ENCODE measurements at regions not wholly inside any gene's neighbourhood (a gene's known extent, or its start where the extent isn't known, plus 50 kb on each side); places are given as distances from the start of the nearest gene placed in this dataset.

DNA sequence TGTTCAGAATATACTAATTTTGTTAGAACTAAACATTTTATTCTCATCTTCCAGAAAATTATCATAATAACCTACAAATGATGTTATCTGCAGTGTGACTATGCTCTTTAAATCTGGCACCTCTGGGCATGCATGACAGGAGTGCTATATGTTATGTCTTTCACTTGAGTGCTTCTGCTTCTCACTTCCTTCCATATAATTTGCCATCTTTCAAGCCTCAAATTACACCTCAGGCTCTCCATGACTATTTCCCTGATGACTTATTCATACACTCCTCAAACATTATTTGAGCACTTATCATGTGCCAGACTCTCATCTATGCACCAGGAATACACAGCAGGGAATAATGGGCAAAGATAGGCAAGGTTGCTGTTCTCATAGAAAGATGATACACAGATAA is 219.3 kb upstream of the POU2AF2 start:
- H3K27me3 Mint-ChIP-seq (ENCODE audit: low read depth) = no peaks in the 10 kb centered on the region
- CTCF ChIA-PET = no interaction called here
- no peak overlapping the region for H3K4me3 Mint-ChIP-seq
- POLR2A ChIA-PET = no interaction called here
- DNase-seq (ENCODE audit: low spot score) (no peak), ATAC-seq (no peak)
- peaks cover 22% of the 10 kb centered on the region for H3K9me3 Mint-ChIP-seq
- no peak overlapping the region for H3K27ac Mint-ChIP-seq
- H3K36me3 Mint-ChIP-seq = no peaks in the 10 kb centered on the region
- TF ChIP-seq MXD4 (CRISPR knock-in tag; IDR thresholded peaks at IDR 0.05; ENCODE audit: borderline replicate concordance) = no peak
- TF ChIP-seq, protein P1, sequence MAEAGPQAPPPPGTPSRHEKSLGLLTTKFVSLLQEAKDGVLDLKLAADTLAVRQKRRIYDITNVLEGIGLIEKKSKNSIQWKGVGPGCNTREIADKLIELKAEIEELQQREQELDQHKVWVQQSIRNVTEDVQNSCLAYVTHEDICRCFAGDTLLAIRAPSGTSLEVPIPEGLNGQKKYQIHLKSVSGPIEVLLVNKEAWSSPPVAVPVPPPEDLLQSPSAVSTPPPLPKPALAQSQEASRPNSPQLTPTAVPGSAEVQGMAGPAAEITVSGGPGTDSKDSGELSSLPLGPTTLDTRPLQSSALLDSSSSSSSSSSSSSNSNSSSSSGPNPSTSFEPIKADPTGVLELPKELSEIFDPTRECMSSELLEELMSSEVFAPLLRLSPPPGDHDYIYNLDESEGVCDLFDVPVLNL (CRISPR knock-in tag; IDR thresholded peaks at IDR 0.05; ENCODE audit: borderline replicate concordance, low read depth) = no peak
- TF ChIP-seq, protein P2, sequence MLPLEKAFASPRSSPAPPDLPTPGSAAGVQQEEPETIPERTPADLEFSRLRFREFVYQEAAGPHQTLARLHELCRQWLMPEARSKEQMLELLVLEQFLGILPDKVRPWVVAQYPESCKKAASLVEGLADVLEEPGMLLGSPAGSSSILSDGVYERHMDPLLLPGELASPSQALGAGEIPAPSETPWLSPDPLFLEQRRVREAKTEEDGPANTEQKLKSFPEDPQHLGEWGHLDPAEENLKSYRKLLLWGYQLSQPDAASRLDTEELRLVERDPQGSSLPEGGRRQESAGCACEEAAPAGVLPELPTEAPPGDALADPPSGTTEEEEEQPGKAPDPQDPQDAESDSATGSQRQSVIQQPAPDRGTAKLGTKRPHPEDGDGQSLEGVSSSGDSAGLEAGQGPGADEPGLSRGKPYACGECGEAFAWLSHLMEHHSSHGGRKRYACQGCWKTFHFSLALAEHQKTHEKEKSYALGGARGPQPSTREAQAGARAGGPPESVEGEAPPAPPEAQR (CRISPR knock-in tag; IDR thresholded peaks at IDR 0.05) = no peak
- no peak for TF ChIP-seq RORB (CRISPR knock-in tag; IDR thresholded peaks at IDR 0.05)
- TF ChIP-seq, protein P3, sequence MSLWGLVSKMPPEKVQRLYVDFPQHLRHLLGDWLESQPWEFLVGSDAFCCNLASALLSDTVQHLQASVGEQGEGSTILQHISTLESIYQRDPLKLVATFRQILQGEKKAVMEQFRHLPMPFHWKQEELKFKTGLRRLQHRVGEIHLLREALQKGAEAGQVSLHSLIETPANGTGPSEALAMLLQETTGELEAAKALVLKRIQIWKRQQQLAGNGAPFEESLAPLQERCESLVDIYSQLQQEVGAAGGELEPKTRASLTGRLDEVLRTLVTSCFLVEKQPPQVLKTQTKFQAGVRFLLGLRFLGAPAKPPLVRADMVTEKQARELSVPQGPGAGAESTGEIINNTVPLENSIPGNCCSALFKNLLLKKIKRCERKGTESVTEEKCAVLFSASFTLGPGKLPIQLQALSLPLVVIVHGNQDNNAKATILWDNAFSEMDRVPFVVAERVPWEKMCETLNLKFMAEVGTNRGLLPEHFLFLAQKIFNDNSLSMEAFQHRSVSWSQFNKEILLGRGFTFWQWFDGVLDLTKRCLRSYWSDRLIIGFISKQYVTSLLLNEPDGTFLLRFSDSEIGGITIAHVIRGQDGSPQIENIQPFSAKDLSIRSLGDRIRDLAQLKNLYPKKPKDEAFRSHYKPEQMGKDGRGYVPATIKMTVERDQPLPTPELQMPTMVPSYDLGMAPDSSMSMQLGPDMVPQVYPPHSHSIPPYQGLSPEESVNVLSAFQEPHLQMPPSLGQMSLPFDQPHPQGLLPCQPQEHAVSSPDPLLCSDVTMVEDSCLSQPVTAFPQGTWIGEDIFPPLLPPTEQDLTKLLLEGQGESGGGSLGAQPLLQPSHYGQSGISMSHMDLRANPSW (CRISPR knock-in tag; conservative IDR thresholded peaks at IDR 0.05; ENCODE audit: low read depth) = no peak
- no peak for TF ChIP-seq JAZF1 (CRISPR knock-in tag; IDR thresholded peaks at IDR 0.05)
- TF ChIP-seq, protein P4, sequence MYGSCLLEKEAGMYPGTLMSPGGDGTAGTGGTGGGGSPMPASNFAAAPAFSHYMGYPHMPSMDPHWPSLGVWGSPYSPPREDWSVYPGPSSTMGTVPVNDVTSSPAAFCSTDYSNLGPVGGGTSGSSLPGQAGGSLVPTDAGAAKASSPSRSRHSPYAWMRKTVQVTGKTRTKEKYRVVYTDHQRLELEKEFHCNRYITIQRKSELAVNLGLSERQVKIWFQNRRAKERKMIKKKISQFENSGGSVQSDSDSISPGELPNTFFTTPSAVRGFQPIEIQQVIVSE (CRISPR knock-in tag; IDR thresholded peaks at IDR 0.05; ENCODE audit: borderline replicate concordance) = no peak
- no peak for TF ChIP-seq NFE2L1 (CRISPR knock-in tag; IDR thresholded peaks at IDR 0.05)
- no peak for TF ChIP-seq ZNF416 (CRISPR knock-in tag; IDR thresholded peaks at IDR 0.05)
- peaks cover 4% of the 10 kb centered on the region; the same call in 1 of the 2 replicates for H3K4me1 Mint-ChIP-seq

DNA sequence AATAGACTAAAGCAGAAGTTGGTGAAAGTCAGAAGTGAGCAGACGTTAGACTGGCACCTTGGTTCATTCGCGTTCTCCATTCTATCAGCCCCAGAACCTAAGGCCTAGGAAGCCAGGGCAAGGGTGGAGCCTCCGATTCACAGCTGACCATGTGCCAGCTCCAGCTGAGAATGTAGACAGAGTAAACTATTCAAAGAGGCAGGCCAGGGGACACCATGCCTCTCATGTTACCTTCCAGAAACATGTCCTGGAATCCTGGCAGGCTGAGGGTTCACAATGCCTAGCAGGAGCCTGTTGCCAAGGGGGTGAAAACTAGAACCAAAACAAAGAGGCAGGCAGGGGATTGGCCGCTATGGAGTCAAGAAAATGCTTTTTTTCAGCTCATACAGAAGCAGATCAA is 224.4 kb upstream of the POU2AF2 start:
- Mint-ChIP-seq H3K4me1 (peaks cover 8% of the 10 kb centered on the region; the same call in 1 of the 2 replicates), H3K27ac (no peak overlapping the region), H3K9me3 (peaks cover 3% of the 10 kb centered on the region; the same call in 1 of the 2 replicates), H3K27me3 (ENCODE audit: low read depth) (no peaks in the 10 kb centered on the region), H3K36me3 (no peaks in the 10 kb centered on the region), H3K4me3 (no peak overlapping the region)
- ATAC-seq = no peak
- ChIA-PET CTCF (no interaction called here), POLR2A (no interaction called here)
- DNase-seq (ENCODE audit: low spot score) = no peak
- TF ChIP-seq, protein P5, sequence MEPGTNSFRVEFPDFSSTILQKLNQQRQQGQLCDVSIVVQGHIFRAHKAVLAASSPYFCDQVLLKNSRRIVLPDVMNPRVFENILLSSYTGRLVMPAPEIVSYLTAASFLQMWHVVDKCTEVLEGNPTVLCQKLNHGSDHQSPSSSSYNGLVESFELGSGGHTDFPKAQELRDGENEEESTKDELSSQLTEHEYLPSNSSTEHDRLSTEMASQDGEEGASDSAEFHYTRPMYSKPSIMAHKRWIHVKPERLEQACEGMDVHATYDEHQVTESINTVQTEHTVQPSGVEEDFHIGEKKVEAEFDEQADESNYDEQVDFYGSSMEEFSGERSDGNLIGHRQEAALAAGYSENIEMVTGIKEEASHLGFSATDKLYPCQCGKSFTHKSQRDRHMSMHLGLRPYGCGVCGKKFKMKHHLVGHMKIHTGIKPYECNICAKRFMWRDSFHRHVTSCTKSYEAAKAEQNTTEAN (CRISPR knock-in tag; IDR thresholded peaks at IDR 0.05) = no peak
- TF ChIP-seq, protein P6, sequence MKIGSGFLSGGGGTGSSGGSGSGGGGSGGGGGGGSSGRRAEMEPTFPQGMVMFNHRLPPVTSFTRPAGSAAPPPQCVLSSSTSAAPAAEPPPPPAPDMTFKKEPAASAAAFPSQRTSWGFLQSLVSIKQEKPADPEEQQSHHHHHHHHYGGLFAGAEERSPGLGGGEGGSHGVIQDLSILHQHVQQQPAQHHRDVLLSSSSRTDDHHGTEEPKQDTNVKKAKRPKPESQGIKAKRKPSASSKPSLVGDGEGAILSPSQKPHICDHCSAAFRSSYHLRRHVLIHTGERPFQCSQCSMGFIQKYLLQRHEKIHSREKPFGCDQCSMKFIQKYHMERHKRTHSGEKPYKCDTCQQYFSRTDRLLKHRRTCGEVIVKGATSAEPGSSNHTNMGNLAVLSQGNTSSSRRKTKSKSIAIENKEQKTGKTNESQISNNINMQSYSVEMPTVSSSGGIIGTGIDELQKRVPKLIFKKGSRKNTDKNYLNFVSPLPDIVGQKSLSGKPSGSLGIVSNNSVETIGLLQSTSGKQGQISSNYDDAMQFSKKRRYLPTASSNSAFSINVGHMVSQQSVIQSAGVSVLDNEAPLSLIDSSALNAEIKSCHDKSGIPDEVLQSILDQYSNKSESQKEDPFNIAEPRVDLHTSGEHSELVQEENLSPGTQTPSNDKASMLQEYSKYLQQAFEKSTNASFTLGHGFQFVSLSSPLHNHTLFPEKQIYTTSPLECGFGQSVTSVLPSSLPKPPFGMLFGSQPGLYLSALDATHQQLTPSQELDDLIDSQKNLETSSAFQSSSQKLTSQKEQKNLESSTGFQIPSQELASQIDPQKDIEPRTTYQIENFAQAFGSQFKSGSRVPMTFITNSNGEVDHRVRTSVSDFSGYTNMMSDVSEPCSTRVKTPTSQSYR (CRISPR knock-in tag; IDR thresholded peaks at IDR 0.05) = no peak
- TF ChIP-seq, protein P7, sequence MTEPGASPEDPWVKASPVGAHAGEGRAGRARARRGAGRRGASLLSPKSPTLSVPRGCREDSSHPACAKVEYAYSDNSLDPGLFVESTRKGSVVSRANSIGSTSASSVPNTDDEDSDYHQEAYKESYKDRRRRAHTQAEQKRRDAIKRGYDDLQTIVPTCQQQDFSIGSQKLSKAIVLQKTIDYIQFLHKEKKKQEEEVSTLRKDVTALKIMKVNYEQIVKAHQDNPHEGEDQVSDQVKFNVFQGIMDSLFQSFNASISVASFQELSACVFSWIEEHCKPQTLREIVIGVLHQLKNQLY (CRISPR knock-in tag; IDR thresholded peaks at IDR 0.05) = no peak
- TF ChIP-seq CBFB (CRISPR knock-in tag; IDR thresholded peaks at IDR 0.05; ENCODE audit: low read depth) = no peak
- TF ChIP-seq, protein P3 (CRISPR knock-in tag; conservative IDR thresholded peaks at IDR 0.05; ENCODE audit: low read depth) = no peak
- TF ChIP-seq TCF7 (CRISPR knock-in tag; IDR thresholded peaks at IDR 0.05; ENCODE audit: low read depth) = no peak
